Neural progenitor cell (in vitro differentiated cells): ENCODE measurements at regions not wholly inside any gene's neighbourhood (a gene's known extent, or its start where the extent isn't known, plus 50 kb on each side); places are given as distances from the start of the nearest gene placed in this dataset.

Source experiments
- EZH2phosphoT487 ChIP-seq: fragments of 200-600 bp; sonication (generic); IDR thresholded peaks from 2 replicates; pipeline ENCODE4 v1.6.1; 2017; ENCODE audit warnings: antibody characterized with exemption
- TF ChIP-seq, protein P1 (sequence below): fragments of 200-600 bp; sonication (generic); IDR thresholded peaks from 2 replicates; pipeline ENCODE4 v1.5.1; 2017; ENCODE audit warnings: antibody characterized with exemption, mild to moderate bottlenecking

DNA sequence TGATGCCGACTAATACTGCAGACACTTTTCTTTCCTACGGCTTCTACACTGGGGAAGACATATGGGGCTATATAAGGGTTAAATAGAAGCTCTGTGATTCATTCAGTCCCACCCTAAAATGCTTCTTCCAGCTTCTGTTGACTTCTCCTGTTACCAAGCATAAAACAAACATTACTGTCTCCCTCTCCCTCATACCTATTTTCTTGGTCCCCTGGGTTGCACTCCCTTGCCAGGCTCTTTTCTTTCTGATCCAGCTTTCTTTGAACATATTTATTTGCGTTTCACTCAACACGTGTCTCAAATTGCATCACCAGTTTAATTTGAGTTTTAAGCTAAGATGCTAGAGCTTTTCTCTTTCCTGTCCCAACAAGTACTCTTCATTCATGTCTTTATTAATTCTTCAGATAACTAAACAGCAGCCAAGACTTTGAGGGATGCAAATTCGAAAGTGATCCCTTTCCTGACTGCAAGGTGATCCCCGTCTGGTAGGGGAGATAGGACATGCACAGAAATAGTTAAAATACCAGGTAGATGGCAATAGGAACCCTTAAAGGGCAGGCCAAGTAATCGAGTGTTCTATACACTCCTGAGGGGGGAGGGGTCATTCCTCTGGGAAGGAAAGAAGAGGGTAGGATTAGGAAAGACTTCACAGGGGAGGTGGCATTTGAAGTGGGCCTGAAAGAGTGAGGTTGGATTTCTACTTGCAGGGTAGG, 198.6 kb upstream of the BCL6 start:
- TF ChIP-seq EZH2phosphoT487: no peak
- TF ChIP-seq, protein P1, sequence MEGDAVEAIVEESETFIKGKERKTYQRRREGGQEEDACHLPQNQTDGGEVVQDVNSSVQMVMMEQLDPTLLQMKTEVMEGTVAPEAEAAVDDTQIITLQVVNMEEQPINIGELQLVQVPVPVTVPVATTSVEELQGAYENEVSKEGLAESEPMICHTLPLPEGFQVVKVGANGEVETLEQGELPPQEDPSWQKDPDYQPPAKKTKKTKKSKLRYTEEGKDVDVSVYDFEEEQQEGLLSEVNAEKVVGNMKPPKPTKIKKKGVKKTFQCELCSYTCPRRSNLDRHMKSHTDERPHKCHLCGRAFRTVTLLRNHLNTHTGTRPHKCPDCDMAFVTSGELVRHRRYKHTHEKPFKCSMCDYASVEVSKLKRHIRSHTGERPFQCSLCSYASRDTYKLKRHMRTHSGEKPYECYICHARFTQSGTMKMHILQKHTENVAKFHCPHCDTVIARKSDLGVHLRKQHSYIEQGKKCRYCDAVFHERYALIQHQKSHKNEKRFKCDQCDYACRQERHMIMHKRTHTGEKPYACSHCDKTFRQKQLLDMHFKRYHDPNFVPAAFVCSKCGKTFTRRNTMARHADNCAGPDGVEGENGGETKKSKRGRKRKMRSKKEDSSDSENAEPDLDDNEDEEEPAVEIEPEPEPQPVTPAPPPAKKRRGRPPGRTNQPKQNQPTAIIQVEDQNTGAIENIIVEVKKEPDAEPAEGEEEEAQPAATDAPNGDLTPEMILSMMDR: no peak
